ENCODE measurements at regions not wholly inside any gene's neighbourhood (a gene's known extent, or its start where the extent isn't known, plus 50 kb on each side); places are given as distances from the start of the nearest gene placed in this dataset.

DNA sequence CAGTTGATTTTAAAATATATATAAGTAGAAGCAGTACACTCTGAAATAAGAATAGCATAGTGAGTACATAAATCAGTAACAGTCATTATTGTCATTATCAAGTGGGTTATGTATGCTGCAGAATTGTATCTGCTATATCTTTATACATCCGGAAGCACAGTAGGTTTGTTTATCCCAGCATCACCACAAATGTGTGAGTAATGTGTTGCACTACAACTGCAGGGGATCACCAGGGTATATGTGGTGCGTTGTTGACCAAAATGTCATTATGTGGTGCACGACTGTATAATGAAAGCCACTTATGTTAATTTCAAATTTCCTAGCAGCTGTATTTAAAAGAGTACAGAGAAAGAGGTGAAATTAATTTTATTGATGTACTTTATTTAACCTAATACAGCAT, 87.7 kb upstream of the GADD45A start:
- no peak for TF ChIP-seq POLR2A (IDR thresholded peaks at IDR 0.05; ENCODE audit: low read depth, low read length)
- no peak for TF ChIP-seq POLR2AphosphoS5 (IDR thresholded peaks at IDR 0.05; ENCODE audit: low read depth, low read length)
- TF ChIP-seq POU2F2 (IDR thresholded peaks at IDR 0.05; ENCODE audit: low read depth, low read length), result no peak

Measured in GM12891 (cell line).